HepG2 (cell line): ENCODE measurements at regions not wholly inside any gene's neighbourhood (a gene's known extent, or its start where the extent isn't known, plus 50 kb on each side); places are given as distances from the start of the nearest gene placed in this dataset.

Experiments
- ATAC-seq: fragments of 200-7000 bp; cut with Tn5 transposase; 3 replicates; pipeline ENCODE4 v1.9.1; 2020; ENCODE audit warnings: mild to moderate bottlenecking, moderate library complexity
- BruUV-seq: library from RNA; stranded (reverse); fragments of 400-500 nt; replicated peaks from 2 replicates; lab custom pipeline; 2021; lab: Mats Ljungman, UMichigan
- CTCF ChIA-PET: fragments of 300-600 bp; formaldehyde crosslinking; extraction: SDS; loops from one replicate; lab custom pipeline; 2021; ENCODE audit warnings: low total read pairs, inconsistent platforms, low intra/inter-chr PET ratio; lab: Yijun Ruan, JAX
- POLR2A ChIA-PET: fragments of 350-600 bp; sonication (Branson Sonifier 250); formaldehyde crosslinking; loops from one replicate; lab custom pipeline; 2020; ENCODE audit warnings: antibody characterized with exemption, inconsistent platforms; lab: Yijun Ruan, JAX
- DNase-seq: peaks from one replicate; pipeline ENCODE4 v3.0.0-alpha.2; 2015; ENCODE audit warnings: low spot score
- FAIRE-seq: peaks from 3 replicates; lab custom pipeline; 2011; peaks lifted over from hg19 to GRCh38; lab: Jason Lieb, UNC
- H2AFZ ChIP-seq: one replicate; pipeline ENCODE4 v1.6.1; 2011; ENCODE audit warnings: low read length, inconsistent platforms
- H3K27ac ChIP-seq: fragments of 300-600 bp; 3 replicates; pipeline ENCODE4 v1.8.0; 2011; ENCODE audit warnings: mixed run types, mild to moderate bottlenecking, mixed read lengths, low read length, inconsistent platforms; ENCODE audit not compliant: insufficient read depth; ENCODE audit errors: extremely low read length
- H3K27me3 ChIP-seq, 2 experiments: fragments of 200-600 bp in 1 of 2; 2 replicates in 1 of 2; 3 replicates in 1 of 2; pipeline versions ENCODE4 v1.6.0 to v1.8.0; 2011; ENCODE audit warnings: low read length in 2 of 2, mild to moderate bottlenecking in 2 of 2, moderate library complexity in 2 of 2, inconsistent platforms in 1 of 2; ENCODE audit not compliant: insufficient read depth in 2 of 2, control insufficient read depth in 1 of 2
- H3K36me3 ChIP-seq, 2 experiments: fragments of 200-600 bp in 1 of 2; replicated peaks in 1 of 2; 2 replicates in 1 of 2; 3 replicates in 1 of 2; pipeline versions ENCODE4 v1.5.1 to v1.8.0; 2011; ENCODE audit warnings: low read length in 2 of 2, inconsistent platforms in 1 of 2; ENCODE audit not compliant: insufficient read depth in 2 of 2, control insufficient read depth in 1 of 2
- H3K4me1 ChIP-seq: 2 replicates; pipeline ENCODE4 v1.5.1; 2012; ENCODE audit warnings: low read length, inconsistent platforms; ENCODE audit not compliant: insufficient read depth
- H3K4me2 ChIP-seq: 2 replicates; pipeline ENCODE4 v1.6.0; 2011; ENCODE audit warnings: low read depth, low read length, inconsistent platforms
- H3K4me3 ChIP-seq, 3 experiments: fragments of 200-600 bp in 1 of 3; sonication (generic), shearing (Covaris generic) in 1 of 3; replicated peaks in 1 of 3; 2 replicates each; pipeline ENCODE4 v1.5.1; 2011 to 2016; ENCODE audit warnings: low read length in 3 of 3, inconsistent platforms in 2 of 3, low read depth in 2 of 3, mild to moderate bottlenecking in 2 of 3, control low read depth in 1 of 3, mixed read lengths in 1 of 3; ENCODE audit not compliant: insufficient read depth in 1 of 3
- H3K79me2 ChIP-seq: one replicate; pipeline ENCODE4 v1.6.1; 2011; ENCODE audit warnings: low read length, inconsistent platforms; ENCODE audit not compliant: insufficient read depth
- H3K9ac ChIP-seq: 2 replicates; pipeline ENCODE4 v1.6.0; 2011; ENCODE audit warnings: mild to moderate bottlenecking, low read depth, low read length, inconsistent platforms; ENCODE audit not compliant: insufficient read depth
- H3K9me3 ChIP-seq: 2 replicates; pipeline ENCODE4 v1.5.1; 2012; ENCODE audit warnings: mild to moderate bottlenecking, low read length
- H4K20me1 ChIP-seq: 2 replicates; pipeline ENCODE4 v1.6.0; 2011; ENCODE audit warnings: inconsistent platforms, mild to moderate bottlenecking, low read length, moderate library complexity; ENCODE audit not compliant: insufficient read depth
- HOXD1 ChIP-seq: sonication (generic); formaldehyde crosslinking; IDR thresholded peaks from 2 replicates; pipeline ENCODE4 v1.5.0; 2020; ENCODE audit warnings: missing genetic modification reagents
- IKZF4 ChIP-seq: sonication (generic); formaldehyde crosslinking; IDR thresholded peaks from 2 replicates; pipeline ENCODE4 v1.5.1; 2020; ENCODE audit warnings: borderline replicate concordance, mild to moderate bottlenecking, low read depth, missing genetic modification reagents; ENCODE audit errors: not compliant biosample characterization
- ZBTB8A ChIP-seq: sonication (generic); formaldehyde crosslinking; IDR thresholded peaks from 2 replicates; pipeline ENCODE4 v1.4.0; 2020; ENCODE audit warnings: mild to moderate bottlenecking, low read depth, missing genetic modification reagents, borderline replicate concordance
- ZMAT3 ChIP-seq: sonication (generic); formaldehyde crosslinking; conservative IDR thresholded peaks from 2 replicates; pipeline ENCODE4 v1.7.0; 2021; ENCODE audit warnings: missing genetic modification reagents
- ZNF101 ChIP-seq: sonication (generic); formaldehyde crosslinking; IDR thresholded peaks from 2 replicates; pipeline ENCODE4 v1.4.0; 2020; ENCODE audit warnings: mild to moderate bottlenecking, low read depth, missing genetic modification reagents, borderline replicate concordance
- ZNF12 ChIP-seq: sonication (generic); formaldehyde crosslinking; IDR thresholded peaks from 2 replicates; pipeline ENCODE4 v1.5.0; 2020; ENCODE audit warnings: missing genetic modification reagents
- ZNF292 ChIP-seq: sonication (generic); formaldehyde crosslinking; IDR thresholded peaks from 2 replicates; pipeline ENCODE4 v1.8.1; 2022; ENCODE audit warnings: mild to moderate bottlenecking, low read depth, missing genetic modification reagents, borderline replicate concordance
- ZNF672 ChIP-seq: sonication (generic); formaldehyde crosslinking; IDR thresholded peaks from 2 replicates; pipeline ENCODE4 v1.8.1; 2022; ENCODE audit warnings: missing genetic modification reagents
- WGBS: methylation state at CpG from one replicate; pipeline ENCODE4 v1.1.6; 2017; ENCODE audit warnings: low lambda C conversion rate; 5-methylcytosine and 5-hydroxymethylcytosine counted together
- in situ Hi-C: cut with HindIII; loops from 2 replicates; pipeline ENCODE4 v1.10.0; 2017; ENCODE audit warnings: low pct_unique_long_range_greater_than_20kb; ENCODE audit not compliant: extremely low pct_ligation_motif_present
- intact Hi-C: fragments of 100-400 bp; cut with micrococcal nuclease; formaldehyde crosslinking; loops from one replicate; pipeline ENCODE4 v1.10.0; 2022; ENCODE audit not compliant: unreplicated experiment
- TF ChIP-seq, protein P1 (sequence below): IDR thresholded peaks from 2 replicates; pipeline ENCODE4 v1.6.1; 2016; ENCODE audit warnings: control low read depth
- TF ChIP-seq, protein P2 (sequence below): sonication (generic); formaldehyde crosslinking; IDR thresholded peaks from 2 replicates; pipeline ENCODE4 v1.4.0; 2020; ENCODE audit warnings: low read depth, mild to moderate bottlenecking, missing genetic modification reagents
- TF ChIP-seq, protein P3 (sequence below): sonication (generic); formaldehyde crosslinking; IDR thresholded peaks from 2 replicates; pipeline ENCODE4 v1.5.0; 2020; ENCODE audit warnings: missing genetic modification reagents

DNA sequence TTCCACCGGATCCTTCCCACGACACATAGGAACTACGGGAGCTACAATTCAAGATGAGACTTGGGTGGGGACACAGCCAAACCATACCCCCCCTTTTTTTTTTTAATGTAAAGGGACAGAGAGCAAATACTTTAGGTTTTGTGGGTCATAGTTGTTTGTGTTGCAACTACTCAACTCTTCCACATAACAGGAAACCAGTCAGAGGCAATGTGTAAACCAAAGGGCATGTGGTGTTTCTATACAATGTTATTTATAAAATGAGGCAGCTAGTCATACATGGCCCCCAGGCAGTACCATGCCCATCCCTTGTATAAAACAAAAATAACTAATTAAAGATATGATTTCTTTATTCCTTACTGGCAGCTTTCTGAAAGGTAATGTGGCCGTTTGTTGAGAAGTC is 845.4 kb upstream of the ADAMTS5 start:
- no peak for DNase-seq
- ChIA-PET POLR2A (no interaction called here), CTCF (no interaction called here)
- intact Hi-C loops (no loop called here), in situ Hi-C loops (no loop called here)
- Histone ChIP-seq H4K20me1 (no peaks in the 10 kb centered on the region), H3K9ac (no peak overlapping the region), H2AFZ (no peak overlapping the region), H3K4me2 (no peak overlapping the region), H3K27ac (no peak overlapping the region), H3K4me1 (no peaks in the 10 kb centered on the region), H3K79me2 (no peaks in the 10 kb centered on the region), H3K27me3 (no peaks in the 10 kb centered on the region; a peak in 1 of 5 replicates), H3K9me3 (peaks cover 88% of the 10 kb centered on the region), H3K4me3 (no peak overlapping the region), H3K36me3 (no peaks in the 10 kb centered on the region)
- FAIRE-seq = no peak
- BruUV-seq = no TSS peak
- 31% methylated on average over 4 of the region's 4 CpGs for WGBS
- no peak for ATAC-seq
- no peak for TF ChIP-seq HOXD1
- TF ChIP-seq ZMAT3 (CRISPR knock-in tag) = no peak

DNA sequence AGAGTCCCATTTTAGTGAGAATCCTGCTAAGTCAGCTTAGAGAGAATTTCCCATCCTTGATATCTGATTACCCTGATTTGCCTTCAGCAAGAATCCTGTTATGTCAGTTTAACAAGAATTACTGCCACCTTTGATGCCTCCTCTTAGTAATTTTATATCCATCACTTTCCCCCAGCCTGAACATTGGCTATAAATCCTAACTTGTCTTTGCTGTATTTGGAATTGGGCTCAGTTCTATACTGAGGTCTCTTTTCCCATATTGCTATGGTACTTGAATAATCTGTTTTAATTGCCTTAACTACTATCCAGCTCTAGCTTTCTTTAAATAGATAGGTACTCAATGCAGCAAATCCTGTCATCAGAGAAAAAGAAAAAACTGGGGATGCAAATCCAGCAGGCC is 842.0 kb upstream of the ADAMTS5 start:
- no peaks in the 10 kb centered on the region for H4K20me1 ChIP-seq
- no peak for TF ChIP-seq ZNF672
- no peak for TF ChIP-seq ZNF12 (CRISPR knock-in tag)
- no peak for TF ChIP-seq ZNF101 (CRISPR knock-in tag)
- TF ChIP-seq, protein P1, sequence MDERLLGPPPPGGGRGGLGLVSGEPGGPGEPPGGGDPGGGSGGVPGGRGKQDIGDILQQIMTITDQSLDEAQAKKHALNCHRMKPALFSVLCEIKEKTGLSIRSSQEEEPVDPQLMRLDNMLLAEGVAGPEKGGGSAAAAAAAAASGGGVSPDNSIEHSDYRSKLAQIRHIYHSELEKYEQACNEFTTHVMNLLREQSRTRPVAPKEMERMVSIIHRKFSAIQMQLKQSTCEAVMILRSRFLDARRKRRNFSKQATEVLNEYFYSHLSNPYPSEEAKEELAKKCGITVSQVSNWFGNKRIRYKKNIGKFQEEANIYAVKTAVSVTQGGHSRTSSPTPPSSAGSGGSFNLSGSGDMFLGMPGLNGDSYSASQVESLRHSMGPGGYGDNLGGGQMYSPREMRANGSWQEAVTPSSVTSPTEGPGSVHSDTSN (CRISPR knock-in tag) = no peak
- TF ChIP-seq IKZF4 = no peak
- TF ChIP-seq ZBTB8A (CRISPR knock-in tag) = no peak
- no peak for TF ChIP-seq ZNF292 (CRISPR knock-in tag)
- TF ChIP-seq, protein P2, sequence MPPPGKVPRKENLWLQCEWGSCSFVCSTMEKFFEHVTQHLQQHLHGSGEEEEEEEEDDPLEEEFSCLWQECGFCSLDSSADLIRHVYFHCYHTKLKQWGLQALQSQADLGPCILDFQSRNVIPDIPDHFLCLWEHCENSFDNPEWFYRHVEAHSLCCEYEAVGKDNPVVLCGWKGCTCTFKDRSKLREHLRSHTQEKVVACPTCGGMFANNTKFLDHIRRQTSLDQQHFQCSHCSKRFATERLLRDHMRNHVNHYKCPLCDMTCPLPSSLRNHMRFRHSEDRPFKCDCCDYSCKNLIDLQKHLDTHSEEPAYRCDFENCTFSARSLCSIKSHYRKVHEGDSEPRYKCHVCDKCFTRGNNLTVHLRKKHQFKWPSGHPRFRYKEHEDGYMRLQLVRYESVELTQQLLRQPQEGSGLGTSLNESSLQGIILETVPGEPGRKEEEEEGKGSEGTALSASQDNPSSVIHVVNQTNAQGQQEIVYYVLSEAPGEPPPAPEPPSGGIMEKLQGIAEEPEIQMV (CRISPR knock-in tag) = no peak
- TF ChIP-seq, protein P3, sequence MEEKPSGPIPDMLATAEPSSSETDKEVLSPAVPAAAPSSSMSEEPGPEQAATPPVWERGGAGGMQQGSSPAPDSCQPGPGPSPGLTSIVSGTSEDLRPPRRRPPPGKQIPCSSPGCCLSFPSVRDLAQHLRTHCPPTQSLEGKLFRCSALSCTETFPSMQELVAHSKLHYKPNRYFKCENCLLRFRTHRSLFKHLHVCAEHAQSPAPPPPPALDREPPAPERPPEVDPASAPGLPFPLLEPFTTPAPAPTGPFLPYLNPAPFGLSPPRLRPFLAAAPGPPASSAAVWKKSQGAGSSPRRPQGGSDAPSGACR (CRISPR knock-in tag) = no peak
- H3K9ac ChIP-seq = no peak overlapping the region
- in situ Hi-C loops (no loop called here), intact Hi-C loops (no loop called here)
- H2AFZ ChIP-seq = no peak overlapping the region
- H3K27me3 ChIP-seq = no peaks in the 10 kb centered on the region; a peak in 1 of 5 replicates
- FAIRE-seq (no peak), DNase-seq (no peak), ATAC-seq (no peak)
- H3K4me2 ChIP-seq = no peak overlapping the region
- ChIA-PET CTCF (no interaction called here), POLR2A (no interaction called here)
- H3K36me3 ChIP-seq = no peaks in the 10 kb centered on the region
- no peak overlapping the region for H3K27ac ChIP-seq
- H3K9me3 ChIP-seq = peaks cover 90% of the 10 kb centered on the region
- H3K4me1 ChIP-seq = no peaks in the 10 kb centered on the region
- no TSS peak for BruUV-seq
- no peaks in the 10 kb centered on the region for H3K79me2 ChIP-seq
- H3K4me3 ChIP-seq = no peak overlapping the region
